OCI-LY3 (cell line): ENCODE measurements at regions not wholly inside any gene's neighbourhood (a gene's known extent, or its start where the extent isn't known, plus 50 kb on each side); places are given as distances from the start of the nearest gene placed in this dataset.

ENCODE experiments used
- EZH2phosphoT487 ChIP-seq: fragments of 200-600 bp; shearing (Covaris generic); IDR thresholded peaks from 2 replicates; pipeline ENCODE4 v1.6.1; 2018; ENCODE audit warnings: antibody characterized with exemption, mixed run types, low read depth
- TF ChIP-seq, protein P1 (sequence below): fragments of 200-600, 300-600 bp; sonication (generic); IDR thresholded peaks from 2 replicates; pipeline ENCODE4 v1.5.1; 2014; ENCODE audit warnings: antibody characterized with exemption, low read length, low read depth

DNA sequence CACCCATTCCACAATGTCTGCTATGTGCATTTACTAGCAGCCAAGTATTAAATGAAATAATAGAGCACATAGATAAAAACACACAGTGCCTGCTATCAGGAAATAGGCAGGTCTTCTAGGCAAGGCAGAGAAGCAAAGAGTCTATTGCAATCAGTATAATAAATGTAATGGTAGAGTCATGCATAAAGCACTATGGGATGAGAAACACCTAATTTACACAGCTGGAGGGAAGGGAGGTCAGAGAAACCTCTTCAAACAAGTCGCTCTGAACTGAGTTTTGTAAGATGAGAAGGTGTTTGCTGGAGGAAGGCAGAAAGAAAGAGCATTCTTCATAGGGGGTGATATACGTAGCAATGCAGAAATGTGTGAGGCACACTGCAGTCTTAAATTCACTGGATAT is 341.0 kb upstream of the DMAC1 start:
- TF ChIP-seq, protein P1, sequence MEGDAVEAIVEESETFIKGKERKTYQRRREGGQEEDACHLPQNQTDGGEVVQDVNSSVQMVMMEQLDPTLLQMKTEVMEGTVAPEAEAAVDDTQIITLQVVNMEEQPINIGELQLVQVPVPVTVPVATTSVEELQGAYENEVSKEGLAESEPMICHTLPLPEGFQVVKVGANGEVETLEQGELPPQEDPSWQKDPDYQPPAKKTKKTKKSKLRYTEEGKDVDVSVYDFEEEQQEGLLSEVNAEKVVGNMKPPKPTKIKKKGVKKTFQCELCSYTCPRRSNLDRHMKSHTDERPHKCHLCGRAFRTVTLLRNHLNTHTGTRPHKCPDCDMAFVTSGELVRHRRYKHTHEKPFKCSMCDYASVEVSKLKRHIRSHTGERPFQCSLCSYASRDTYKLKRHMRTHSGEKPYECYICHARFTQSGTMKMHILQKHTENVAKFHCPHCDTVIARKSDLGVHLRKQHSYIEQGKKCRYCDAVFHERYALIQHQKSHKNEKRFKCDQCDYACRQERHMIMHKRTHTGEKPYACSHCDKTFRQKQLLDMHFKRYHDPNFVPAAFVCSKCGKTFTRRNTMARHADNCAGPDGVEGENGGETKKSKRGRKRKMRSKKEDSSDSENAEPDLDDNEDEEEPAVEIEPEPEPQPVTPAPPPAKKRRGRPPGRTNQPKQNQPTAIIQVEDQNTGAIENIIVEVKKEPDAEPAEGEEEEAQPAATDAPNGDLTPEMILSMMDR: no peak
- TF ChIP-seq EZH2phosphoT487: no peak
